ENCODE measurements at regions not wholly inside any gene's neighbourhood (a gene's known extent, or its start where the extent isn't known, plus 50 kb on each side); places are given as distances from the start of the nearest gene placed in this dataset.
"Not testable (repeated sequence)": the region's sequence is repeated elsewhere in the genome, so short reads cannot be mapped to it uniquely, and the experiment has no call there.

GRCh38 chr2:207372483-207372882, 157.3 kb upstream of the CREB1 start:
- Histone ChIP-seq H3K4me1 (ENCODE audit: control insufficient read depth, insufficient read depth, low read length) (no peaks in the 10 kb centered on the region), H3K36me3 (ENCODE audit: control insufficient read depth in 2 of 2, insufficient read depth in 2 of 2, low read length in 2 of 2) (no peaks in the 10 kb centered on the region), H3K9me3 (ENCODE audit: control insufficient read depth in 2 of 2, low read length in 2 of 2) (peaks cover 0 to 7% of the 10 kb centered on the region in 2 donors), H3K4me3 (ENCODE audit: low read length in 2 of 2) (no peak overlapping the region), H3K27ac (ENCODE audit: low read length) (no peak overlapping the region), H3K9ac (ENCODE audit: low read length in 2 of 2) (no peak overlapping the region), H3K27me3 (ENCODE audit: control insufficient read depth in 1 of 2, insufficient read depth in 2 of 2, low read length in 2 of 2) (no peaks in the 10 kb centered on the region)

DNA sequence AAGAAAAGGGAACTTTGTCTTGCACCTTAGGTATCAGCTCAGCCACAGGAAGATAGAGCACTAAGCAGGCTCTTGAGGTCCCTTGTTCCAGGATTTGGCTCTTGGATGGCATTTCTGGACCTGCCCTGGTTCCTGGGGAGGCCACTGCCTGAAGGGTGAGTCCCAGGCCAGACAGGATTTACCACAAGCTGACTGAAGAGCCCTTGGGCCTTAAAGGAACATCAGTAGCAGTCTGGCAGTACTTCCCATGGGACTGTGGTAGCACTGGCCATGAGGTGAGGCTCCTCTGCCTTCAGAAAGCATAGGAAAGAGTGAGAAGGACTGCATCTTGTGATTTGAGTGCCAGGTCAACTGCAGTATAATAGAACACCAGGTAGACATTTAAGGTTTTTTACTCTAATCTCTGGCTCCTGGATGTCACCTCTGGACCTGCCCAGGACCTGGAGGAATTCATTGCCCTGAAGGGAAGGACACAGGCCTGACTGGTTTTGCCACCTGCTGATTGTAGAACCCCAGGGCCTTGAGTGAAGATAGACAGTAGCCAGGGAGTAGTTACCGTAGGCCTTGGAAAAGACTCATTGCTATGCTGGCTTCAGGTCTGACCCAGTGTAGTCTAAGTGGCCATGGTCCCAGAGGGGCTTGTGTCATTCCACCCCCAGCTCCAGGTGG, 154.4 kb upstream of the CREB1 start:
- H3K9me3 ChIP-seq (ENCODE audit: control insufficient read depth in 2 of 2, low read length in 2 of 2) = peaks cover 0 to 7% of the 10 kb centered on the region in 2 donors
- no peaks in the 10 kb centered on the region for H3K27me3 ChIP-seq (ENCODE audit: control insufficient read depth in 1 of 2, insufficient read depth in 2 of 2, low read length in 2 of 2)
- no peak overlapping the region for H3K4me3 ChIP-seq (ENCODE audit: low read length in 2 of 2)

GRCh38 chr2:207378620-207379019, 151.1 kb upstream of the CREB1 start:
- not testable (repeated sequence) for H3K9ac ChIP-seq (ENCODE audit: low read length in 2 of 2); H3K4me1 ChIP-seq (ENCODE audit: control insufficient read depth, insufficient read depth, low read length); H3K27me3 ChIP-seq (ENCODE audit: control insufficient read depth in 1 of 2, insufficient read depth in 2 of 2, low read length in 2 of 2); H3K27ac ChIP-seq (ENCODE audit: low read length); H3K36me3 ChIP-seq (ENCODE audit: control insufficient read depth in 2 of 2, insufficient read depth in 2 of 2, low read length in 2 of 2); H3K4me3 ChIP-seq (ENCODE audit: low read length in 2 of 2); H3K9me3 ChIP-seq (ENCODE audit: control insufficient read depth in 2 of 2, low read length in 2 of 2)

More for the DNA sequence above, 154.4 kb upstream of the CREB1 start:
- Histone ChIP-seq H3K27ac (ENCODE audit: low read length) (no peak overlapping the region), H3K9ac (ENCODE audit: low read length in 2 of 2) (no peak overlapping the region), H3K36me3 (ENCODE audit: control insufficient read depth in 2 of 2, insufficient read depth in 2 of 2, low read length in 2 of 2) (no peaks in the 10 kb centered on the region), H3K4me1 (ENCODE audit: control insufficient read depth, insufficient read depth, low read length) (no peaks in the 10 kb centered on the region)

GRCh38 chr2:207385076-207385475, 144.7 kb upstream of the CREB1 start:
- H3K9me3 ChIP-seq (ENCODE audit: control insufficient read depth in 2 of 2, low read length in 2 of 2) = peaks cover 0 to 3% of the 10 kb centered on the region in 2 donors
- H3K4me1 ChIP-seq (ENCODE audit: control insufficient read depth, insufficient read depth, low read length) = no peaks in the 10 kb centered on the region
- no peak overlapping the region for H3K27ac ChIP-seq (ENCODE audit: low read length)
- H3K9ac ChIP-seq (ENCODE audit: low read length in 2 of 2) = no peak overlapping the region
- H3K36me3 ChIP-seq (ENCODE audit: control insufficient read depth in 2 of 2, insufficient read depth in 2 of 2, low read length in 2 of 2) = no peaks in the 10 kb centered on the region
- no peak overlapping the region for H3K4me3 ChIP-seq (ENCODE audit: low read length in 2 of 2)
- H3K27me3 ChIP-seq (ENCODE audit: control insufficient read depth in 1 of 2, insufficient read depth in 2 of 2, low read length in 2 of 2) = no peaks in the 10 kb centered on the region

GRCh38 chr2:207385903-207386302, 143.9 kb upstream of the CREB1 start:
- no peaks in the 10 kb centered on the region for H3K36me3 ChIP-seq (ENCODE audit: control insufficient read depth in 2 of 2, insufficient read depth in 2 of 2, low read length in 2 of 2)
- H3K27me3 ChIP-seq (ENCODE audit: control insufficient read depth in 1 of 2, insufficient read depth in 2 of 2, low read length in 2 of 2) = no peaks in the 10 kb centered on the region
- no peak overlapping the region for H3K4me3 ChIP-seq (ENCODE audit: low read length in 2 of 2)
- no peak overlapping the region for H3K27ac ChIP-seq (ENCODE audit: low read length)
- H3K9ac ChIP-seq (ENCODE audit: low read length in 2 of 2) = no peak overlapping the region
- no peaks in the 10 kb centered on the region for H3K4me1 ChIP-seq (ENCODE audit: control insufficient read depth, insufficient read depth, low read length)
- peaks cover 0 to 3% of the 10 kb centered on the region in 2 donors for H3K9me3 ChIP-seq (ENCODE audit: control insufficient read depth in 2 of 2, low read length in 2 of 2)

GRCh38 chr2:207387001-207387571, 142.7 kb upstream of the CREB1 start:
- H3K27ac ChIP-seq (ENCODE audit: low read length) = no peak overlapping the region
- H3K9ac ChIP-seq (ENCODE audit: low read length in 2 of 2) = no peak overlapping the region
- H3K9me3 ChIP-seq (ENCODE audit: control insufficient read depth in 2 of 2, low read length in 2 of 2) = no peaks in the 10 kb centered on the region
- no peaks in the 10 kb centered on the region for H3K27me3 ChIP-seq (ENCODE audit: control insufficient read depth in 1 of 2, insufficient read depth in 2 of 2, low read length in 2 of 2)
- no peaks in the 10 kb centered on the region for H3K36me3 ChIP-seq (ENCODE audit: control insufficient read depth in 2 of 2, insufficient read depth in 2 of 2, low read length in 2 of 2)
- no peaks in the 10 kb centered on the region for H3K4me1 ChIP-seq (ENCODE audit: control insufficient read depth, insufficient read depth, low read length)
- no peak overlapping the region for H3K4me3 ChIP-seq (ENCODE audit: low read length in 2 of 2)

DNA sequence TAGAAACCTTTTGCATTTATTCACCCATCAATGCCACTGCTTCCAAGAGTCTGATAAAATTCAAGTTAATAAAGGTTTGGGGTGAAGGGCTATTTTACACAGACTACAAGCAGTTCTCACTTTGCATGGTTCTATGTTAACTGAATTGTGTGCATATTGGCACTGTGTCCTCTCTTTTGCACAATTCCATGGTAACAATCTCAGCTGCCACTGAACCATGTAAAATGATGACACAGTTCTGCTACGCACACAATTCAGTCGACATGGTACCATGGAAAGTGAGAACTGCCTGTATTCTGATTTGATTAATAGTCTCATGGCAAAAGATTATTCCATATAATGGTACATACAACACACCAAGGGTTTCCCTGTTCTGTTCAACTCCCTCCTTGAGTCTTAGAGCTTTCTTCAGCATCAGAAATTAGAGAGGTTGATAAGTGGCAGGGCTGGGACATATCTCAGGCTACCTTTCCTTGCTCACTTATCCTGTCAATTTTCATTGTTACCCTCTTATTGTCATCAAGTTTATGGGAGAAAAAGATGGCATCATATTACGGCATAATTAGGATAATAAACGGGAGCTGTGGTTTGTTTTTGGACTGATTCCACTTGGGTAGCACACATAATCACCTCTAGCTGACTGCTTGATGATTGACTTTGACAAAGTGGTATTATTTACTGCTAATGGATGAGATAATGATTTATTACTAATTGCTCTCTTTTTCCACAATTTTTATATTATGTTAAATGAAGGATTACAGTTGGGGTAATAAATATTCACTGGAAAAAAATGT, 139.3 kb upstream of the CREB1 start:
- no peak overlapping the region for H3K27ac ChIP-seq (ENCODE audit: low read length)
- no peaks in the 10 kb centered on the region for H3K27me3 ChIP-seq (ENCODE audit: control insufficient read depth in 1 of 2, insufficient read depth in 2 of 2, low read length in 2 of 2)
- H3K4me1 ChIP-seq (ENCODE audit: control insufficient read depth, insufficient read depth, low read length) = no peaks in the 10 kb centered on the region
- no peak overlapping the region for H3K4me3 ChIP-seq (ENCODE audit: low read length in 2 of 2)
- H3K9me3 ChIP-seq (ENCODE audit: control insufficient read depth in 2 of 2, low read length in 2 of 2) = peaks cover 0 to 5% of the 10 kb centered on the region in 2 donors
- no peaks in the 10 kb centered on the region for H3K36me3 ChIP-seq (ENCODE audit: control insufficient read depth in 2 of 2, insufficient read depth in 2 of 2, low read length in 2 of 2)
- no peak overlapping the region for H3K9ac ChIP-seq (ENCODE audit: low read length in 2 of 2)

DNA sequence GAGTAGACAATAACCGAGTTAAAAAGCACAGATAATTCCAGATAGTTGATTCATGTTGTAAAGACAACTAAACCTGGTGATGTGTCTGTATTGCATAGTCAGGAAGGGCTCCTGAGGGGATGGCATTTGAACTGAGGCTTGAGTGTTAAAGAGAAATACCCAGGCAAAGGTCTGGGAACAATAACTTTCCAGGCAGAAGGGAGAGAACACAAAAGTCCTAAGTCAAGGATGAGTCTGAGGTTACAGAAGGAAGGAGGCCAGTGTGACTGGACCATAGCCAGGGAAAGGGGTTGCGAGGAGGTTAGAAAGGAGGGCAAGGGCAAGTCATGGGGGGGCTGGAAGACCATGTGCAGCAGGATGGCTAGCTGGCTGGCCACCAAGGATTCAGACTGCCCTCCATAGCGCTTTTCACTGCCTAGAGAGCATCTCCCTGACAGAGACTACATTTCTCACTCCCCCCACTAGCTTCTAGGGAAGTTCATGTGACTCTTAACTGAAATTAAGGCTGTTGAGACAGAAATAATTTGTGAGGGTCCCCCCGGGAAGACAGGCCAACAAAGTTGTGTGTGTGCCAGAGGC, 135.5 kb upstream of the CREB1 start:
- Histone ChIP-seq H3K9me3 (ENCODE audit: control insufficient read depth in 2 of 2, low read length in 2 of 2) (peaks cover 0 to 6% of the 10 kb centered on the region in 2 donors), H3K27ac (ENCODE audit: low read length) (no peak overlapping the region), H3K9ac (ENCODE audit: low read length in 2 of 2) (no peak overlapping the region), H3K36me3 (ENCODE audit: control insufficient read depth in 2 of 2, insufficient read depth in 2 of 2, low read length in 2 of 2) (no peaks in the 10 kb centered on the region), H3K27me3 (ENCODE audit: control insufficient read depth in 1 of 2, insufficient read depth in 2 of 2, low read length in 2 of 2) (no peaks in the 10 kb centered on the region), H3K4me1 (ENCODE audit: control insufficient read depth, insufficient read depth, low read length) (no peaks in the 10 kb centered on the region), H3K4me3 (ENCODE audit: low read length in 2 of 2) (no peak overlapping the region)

DNA sequence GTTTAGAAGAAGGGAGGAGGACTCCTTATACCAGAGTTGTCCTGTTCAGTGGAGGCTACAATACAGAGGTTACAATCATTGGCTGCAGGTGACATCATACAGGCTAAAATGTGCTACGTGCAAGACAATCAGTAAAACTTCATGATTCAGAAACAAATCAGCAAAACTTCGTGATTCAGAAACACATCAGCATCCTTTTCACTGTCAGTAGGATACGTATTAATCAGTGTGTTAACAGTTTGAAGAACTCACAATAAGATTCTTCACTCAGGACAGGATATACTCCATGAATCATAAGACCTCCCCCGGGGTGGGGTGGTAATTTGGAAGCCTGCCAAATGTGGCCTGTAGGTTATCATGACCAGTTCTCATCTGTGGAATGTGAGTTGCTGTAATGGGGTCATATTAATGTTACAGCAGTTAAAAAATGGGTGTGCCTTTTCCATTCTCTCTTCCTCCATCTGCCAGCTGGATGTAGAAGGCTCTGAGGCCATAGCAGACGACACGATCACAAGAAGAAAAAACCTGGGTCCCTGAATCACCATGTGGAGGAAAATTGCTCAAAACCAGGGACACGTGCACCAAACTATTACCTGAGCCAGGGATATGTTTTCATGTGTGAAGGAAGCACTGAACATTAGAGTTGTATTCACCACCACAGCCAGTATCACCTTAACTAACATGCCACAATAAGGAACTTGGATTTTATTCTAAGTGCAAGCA, 134.8 kb upstream of the CREB1 start:
- Histone ChIP-seq H3K9me3 (ENCODE audit: control insufficient read depth in 2 of 2, low read length in 2 of 2) (peaks cover 0 to 6% of the 10 kb centered on the region in 2 donors), H3K4me3 (ENCODE audit: low read length in 2 of 2) (no peak overlapping the region), H3K36me3 (ENCODE audit: control insufficient read depth in 2 of 2, insufficient read depth in 2 of 2, low read length in 2 of 2) (no peaks in the 10 kb centered on the region), H3K4me1 (ENCODE audit: control insufficient read depth, insufficient read depth, low read length) (no peaks in the 10 kb centered on the region), H3K9ac (ENCODE audit: low read length in 2 of 2) (no peak overlapping the region), H3K27ac (ENCODE audit: low read length) (no peak overlapping the region), H3K27me3 (ENCODE audit: control insufficient read depth in 1 of 2, insufficient read depth in 2 of 2, low read length in 2 of 2) (no peaks in the 10 kb centered on the region)

- H3K27me3 ChIP-seq (ENCODE audit: control insufficient read depth in 1 of 2, insufficient read depth in 2 of 2, low read length in 2 of 2) = no peaks in the 10 kb centered on the region
- H3K4me1 ChIP-seq (ENCODE audit: control insufficient read depth, insufficient read depth, low read length) = no peaks in the 10 kb centered on the region
- H3K9me3 ChIP-seq (ENCODE audit: control insufficient read depth in 2 of 2, low read length in 2 of 2) = peaks cover 0 to 6% of the 10 kb centered on the region in 2 donors
- no peak overlapping the region for H3K4me3 ChIP-seq (ENCODE audit: low read length in 2 of 2)
- H3K9ac ChIP-seq (ENCODE audit: low read length in 2 of 2) = no peak overlapping the region
- no peaks in the 10 kb centered on the region for H3K36me3 ChIP-seq (ENCODE audit: control insufficient read depth in 2 of 2, insufficient read depth in 2 of 2, low read length in 2 of 2)
- H3K27ac ChIP-seq (ENCODE audit: low read length) = no peak overlapping the region
Observed at GRCh38 chr2:207395535-207396251, 134.1 kb upstream of the CREB1 start.
